AG04450 (cell line): ENCODE measurements at regions not wholly inside any gene's neighbourhood (a gene's known extent, or its start where the extent isn't known, plus 50 kb on each side); places are given as distances from the start of the nearest gene placed in this dataset.
"Not testable (repeated sequence)": the region's sequence is repeated elsewhere in the genome, so short reads cannot be mapped to it uniquely, and the experiment has no call there.

Experiments
- CTCF ChIA-PET: fragments of 300-600, 350-600 bp; formaldehyde crosslinking; extraction: SDS; loops from one replicate; lab custom pipeline; 2022; ENCODE audit warnings: antibody characterized with exemption, inconsistent platforms; lab: Charles Lee
- POLR2A ChIA-PET: fragments of 350-600 bp; formaldehyde crosslinking; extraction: SDS; loops from one replicate; lab custom pipeline; 2021; ENCODE audit warnings: antibody characterized with exemption, inconsistent platforms; lab: Yijun Ruan, JAX
- DNase-seq: peaks from one replicate; pipeline ENCODE4 v3.0.0-alpha.2; 2011; ENCODE audit warnings: low read depth, low spot score
- H3K27ac ChIP-seq: one replicate; pipeline ENCODE4 v1.5.1; 2012; ENCODE audit warnings: low read depth, low read length, control low read depth
- H3K27me3 ChIP-seq: one replicate; pipeline ENCODE4 v1.6.0; 2012; ENCODE audit warnings: low read length; ENCODE audit not compliant: control insufficient read depth, insufficient read depth
- H3K4me3 ChIP-seq: 2 replicates; pipeline ENCODE4 v1.5.1; 2011; ENCODE audit warnings: mild to moderate bottlenecking, low read depth, low read length, control low read depth
- H3K9me3 ChIP-seq: 2 replicates; pipeline ENCODE4 v1.5.1; 2012; ENCODE audit warnings: low read length; ENCODE audit not compliant: control insufficient read depth, insufficient read depth
- CTCF ChIP-seq: IDR thresholded peaks from 2 replicates; pipeline ENCODE4 v1.5.1; 2011; ENCODE audit warnings: low read depth, low read length, control low read depth, inconsistent platforms

- no peak for TF ChIP-seq CTCF
- POLR2A ChIA-PET = no interaction called here
- Histone ChIP-seq H3K27me3 (no peaks in the 10 kb centered on the region), H3K4me3 (no peak overlapping the region), H3K27ac (no peak overlapping the region), H3K9me3 (peaks cover 6% of the 10 kb centered on the region)
- no peak for DNase-seq
- CTCF ChIA-PET = no interaction called here
These were observed 243.0 kb downstream of the ADRA2A start for GRCh38 chr10:111319866-111320265.

- H3K9me3 ChIP-seq = peaks cover 6% of the 10 kb centered on the region
- TF ChIP-seq CTCF = no peak
- no peak overlapping the region for H3K4me3 ChIP-seq
- CTCF ChIA-PET = no interaction called here
- H3K27ac ChIP-seq = no peak overlapping the region
- H3K27me3 ChIP-seq = no peaks in the 10 kb centered on the region
- POLR2A ChIA-PET = no interaction called here
- no peak for DNase-seq
These were observed 246.6 kb downstream of the ADRA2A start for GRCh38 chr10:111323389-111323966.

DNA sequence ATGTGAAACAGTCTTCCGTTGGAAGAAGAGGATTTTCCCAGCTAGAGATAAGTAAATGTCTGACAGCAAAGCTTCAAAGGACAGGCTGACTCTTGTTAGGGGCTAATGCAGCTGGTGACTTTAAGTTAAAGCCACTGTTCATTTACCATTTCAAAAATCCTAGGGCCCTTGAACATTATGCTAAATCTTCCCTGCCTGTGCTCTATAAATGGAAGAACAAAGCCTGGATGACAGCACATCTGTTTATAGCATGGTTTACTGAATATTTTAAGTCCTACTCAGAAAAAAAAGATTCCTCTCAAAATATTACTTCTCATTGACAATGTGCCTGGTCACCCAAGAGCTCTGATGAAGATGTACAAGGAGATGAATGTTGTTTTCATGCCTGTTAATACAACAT, 255.3 kb downstream of the ADRA2A start:
- H3K27me3 ChIP-seq, CTCF ChIA-PET, H3K27ac ChIP-seq, H3K9me3 ChIP-seq, H3K4me3 ChIP-seq, DNase-seq, POLR2A ChIA-PET: not testable (repeated sequence)

DNA sequence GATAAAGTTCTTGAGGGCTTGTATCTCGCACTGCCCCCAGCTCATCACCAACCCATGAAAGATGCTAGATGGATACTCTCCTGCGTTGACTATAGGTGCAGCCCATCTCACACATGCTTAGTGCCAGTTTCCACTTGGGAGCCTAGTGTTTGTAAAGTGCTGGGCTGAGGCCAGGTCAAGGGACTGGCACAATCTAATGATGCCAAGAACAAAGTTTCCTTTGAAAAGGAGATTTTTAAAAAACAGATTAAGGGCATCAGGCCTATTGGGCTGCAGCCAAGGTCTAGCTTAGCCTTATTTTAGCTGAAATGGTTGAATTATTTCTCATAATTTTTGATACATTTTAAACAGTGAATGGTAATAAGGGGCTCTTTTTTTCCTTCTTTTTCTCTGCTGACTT, 259.0 kb downstream of the ADRA2A start:
- no peaks in the 10 kb centered on the region for H3K27me3 ChIP-seq
- ChIA-PET POLR2A (no interaction called here), CTCF (no interaction called here)
- DNase-seq = no peak
- no peak overlapping the region for H3K27ac ChIP-seq
- H3K4me3 ChIP-seq = no peak overlapping the region
- TF ChIP-seq CTCF = no peak
- H3K9me3 ChIP-seq = peaks cover 9% of the 10 kb centered on the region; the same call in 1 of the 2 replicates

- ChIA-PET CTCF (interaction anchor here (0.6 kb wide), 1 partner anchor 10 kb away, joined by 3 read pairs; no protein-coding TSS in a partner anchor), POLR2A (no interaction called here)
- TF ChIP-seq CTCF = no peak
These were observed 261.2 kb downstream of the ADRA2A start for GRCh38 chr10:111338035-111338434.

More at GRCh38 chr10:111338035-111338434, 261.2 kb downstream of the ADRA2A start:
- Histone ChIP-seq H3K9me3 (peaks cover 9% of the 10 kb centered on the region; the same call in 1 of the 2 replicates), H3K4me3 (no peak overlapping the region), H3K27ac (no peak overlapping the region), H3K27me3 (no peaks in the 10 kb centered on the region)
- DNase-seq = no peak
